BE2C (cell line): ENCODE measurements at regions not wholly inside any gene's neighbourhood (a gene's known extent, or its start where the extent isn't known, plus 50 kb on each side); places are given as distances from the start of the nearest gene placed in this dataset.

Experiments
- DNase-seq: peaks from one replicate; pipeline ENCODE4 v3.0.0-alpha.2; 2020
- H3K27me3 ChIP-seq: fragments of 250-450 bp; sonication (Bioruptor Pico); 2 replicates; pipeline ENCODE4 v1.5.1; 2020; ENCODE audit warnings: mild to moderate bottlenecking
- H3K36me3 ChIP-seq: fragments of 250-450 bp; sonication (Bioruptor Pico); 2 replicates; pipeline ENCODE4 v1.5.1; 2020; ENCODE audit warnings: mild to moderate bottlenecking
- H3K4me1 ChIP-seq: fragments of 250-450 bp; sonication (Bioruptor Pico); 2 replicates; pipeline ENCODE4 v1.5.1; 2020
- H3K4me3 ChIP-seq: 2 replicates; pipeline ENCODE4 v1.5.1; 2011; ENCODE audit warnings: low read depth, low read length
- H3K9me3 ChIP-seq: fragments of 250-450 bp; sonication (Bioruptor Pico); 2 replicates; pipeline ENCODE4 v1.5.1; 2020
- TF ChIP-seq, protein P1 (sequence below): IDR thresholded peaks from 2 replicates; pipeline ENCODE4 v1.5.1; 2012; ENCODE audit warnings: mild to moderate bottlenecking, low read depth, low read length

DNA sequence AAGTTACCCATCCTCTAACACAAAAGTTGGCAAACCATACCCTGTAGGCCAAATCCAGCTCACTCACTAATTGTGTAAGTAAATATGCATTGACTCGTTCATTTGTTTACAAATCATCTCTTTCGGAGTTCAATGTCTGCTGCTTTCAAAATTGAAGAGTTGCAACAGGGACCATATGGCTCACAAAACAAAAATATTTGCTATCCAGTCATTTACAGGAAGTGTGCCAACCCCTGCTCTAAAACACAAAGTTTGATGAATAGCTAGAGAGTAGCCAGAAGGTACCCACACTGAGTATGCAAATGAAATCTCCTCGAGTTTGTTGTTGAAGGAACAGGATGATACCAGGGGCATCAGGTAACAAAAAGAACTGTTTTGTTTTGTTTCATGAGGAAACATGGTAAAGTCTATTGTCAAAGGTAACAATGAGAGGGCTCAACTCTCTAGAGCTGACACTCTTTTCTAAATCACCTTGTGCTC, 236.2 kb upstream of the THBS1 start:
- no peaks in the 10 kb centered on the region; the same call in 1 of the 2 replicates for H3K36me3 ChIP-seq
- H3K4me1 ChIP-seq, result no peaks in the 10 kb centered on the region
- TF ChIP-seq, protein P1, sequence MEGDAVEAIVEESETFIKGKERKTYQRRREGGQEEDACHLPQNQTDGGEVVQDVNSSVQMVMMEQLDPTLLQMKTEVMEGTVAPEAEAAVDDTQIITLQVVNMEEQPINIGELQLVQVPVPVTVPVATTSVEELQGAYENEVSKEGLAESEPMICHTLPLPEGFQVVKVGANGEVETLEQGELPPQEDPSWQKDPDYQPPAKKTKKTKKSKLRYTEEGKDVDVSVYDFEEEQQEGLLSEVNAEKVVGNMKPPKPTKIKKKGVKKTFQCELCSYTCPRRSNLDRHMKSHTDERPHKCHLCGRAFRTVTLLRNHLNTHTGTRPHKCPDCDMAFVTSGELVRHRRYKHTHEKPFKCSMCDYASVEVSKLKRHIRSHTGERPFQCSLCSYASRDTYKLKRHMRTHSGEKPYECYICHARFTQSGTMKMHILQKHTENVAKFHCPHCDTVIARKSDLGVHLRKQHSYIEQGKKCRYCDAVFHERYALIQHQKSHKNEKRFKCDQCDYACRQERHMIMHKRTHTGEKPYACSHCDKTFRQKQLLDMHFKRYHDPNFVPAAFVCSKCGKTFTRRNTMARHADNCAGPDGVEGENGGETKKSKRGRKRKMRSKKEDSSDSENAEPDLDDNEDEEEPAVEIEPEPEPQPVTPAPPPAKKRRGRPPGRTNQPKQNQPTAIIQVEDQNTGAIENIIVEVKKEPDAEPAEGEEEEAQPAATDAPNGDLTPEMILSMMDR, result no peak
- no peaks in the 10 kb centered on the region for H3K27me3 ChIP-seq
- H3K9me3 ChIP-seq, result no peaks in the 10 kb centered on the region
- DNase-seq, result no peak
- H3K4me3 ChIP-seq, result no peak overlapping the region

DNA sequence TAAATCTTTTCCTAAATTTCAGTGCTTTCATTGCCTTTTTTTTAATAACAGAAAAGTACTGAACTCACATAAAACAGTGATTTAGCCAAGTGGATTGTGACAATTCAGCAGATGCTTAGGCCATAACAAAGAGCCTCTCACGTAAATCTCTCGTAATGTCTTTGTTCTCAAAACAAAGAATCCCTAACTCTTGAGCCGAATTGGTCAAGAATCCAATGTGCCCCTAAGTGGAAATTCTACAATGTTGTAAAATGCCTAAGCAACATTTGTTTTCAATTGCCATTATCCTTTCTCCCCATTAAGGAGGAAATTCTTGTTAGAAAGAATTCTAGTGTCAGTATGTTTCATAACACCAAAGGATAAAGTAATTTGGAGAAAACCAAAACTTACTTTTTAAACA, 235.7 kb upstream of the THBS1 start:
- H3K4me3 ChIP-seq, result no peak overlapping the region
- no peaks in the 10 kb centered on the region for H3K4me1 ChIP-seq
- DNase-seq, result no peak

DNA sequence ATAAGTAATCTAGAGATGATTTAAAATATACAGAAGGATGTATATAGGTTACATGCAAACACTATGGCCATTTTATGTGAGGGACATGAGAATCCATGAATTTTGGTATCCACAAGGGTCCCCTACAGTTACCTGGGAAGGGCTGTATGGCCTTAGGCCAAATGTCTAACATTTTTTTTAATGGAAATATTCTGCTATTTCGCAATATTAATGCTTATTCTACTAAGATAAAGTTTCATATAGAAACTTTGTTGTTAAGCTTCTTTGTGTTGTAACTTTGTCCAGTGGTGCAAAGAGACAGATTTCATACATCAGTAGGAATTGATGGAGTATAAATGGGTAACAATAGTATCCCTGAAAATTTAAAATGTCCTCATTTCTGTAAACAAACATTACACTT, 233.4 kb upstream of the THBS1 start:
- TF ChIP-seq, protein P1, result no peak
- no peak for DNase-seq
- Histone ChIP-seq H3K36me3 (no peaks in the 10 kb centered on the region; the same call in 1 of the 2 replicates), H3K4me3 (no peak overlapping the region), H3K27me3 (no peaks in the 10 kb centered on the region), H3K4me1 (no peaks in the 10 kb centered on the region), H3K9me3 (no peaks in the 10 kb centered on the region)

More for the DNA sequence above, 235.7 kb upstream of the THBS1 start:
- no peaks in the 10 kb centered on the region for H3K9me3 ChIP-seq
- H3K27me3 ChIP-seq, result no peaks in the 10 kb centered on the region
- TF ChIP-seq, protein P1, result no peak
- H3K36me3 ChIP-seq, result no peaks in the 10 kb centered on the region; the same call in 1 of the 2 replicates

DNA sequence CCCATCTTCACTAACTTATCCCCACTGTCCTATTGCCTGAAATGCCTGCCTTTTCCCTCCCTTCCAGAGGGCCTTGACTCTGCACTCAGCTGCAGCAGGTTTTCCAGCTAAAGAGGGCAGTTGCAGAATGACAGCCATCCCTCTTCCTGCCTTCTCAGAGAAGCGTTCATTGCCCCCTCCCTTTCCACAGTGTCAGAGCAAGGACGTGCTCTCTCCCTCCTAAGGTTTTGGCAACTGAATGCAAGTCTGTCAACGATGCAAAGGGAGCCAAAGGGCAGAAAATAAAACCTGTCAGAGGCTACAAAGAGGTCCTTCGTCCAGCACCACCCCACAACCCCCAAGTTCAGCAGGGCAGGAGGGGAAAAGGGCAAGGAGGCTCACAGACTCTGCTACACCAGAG, 230.1 kb upstream of the THBS1 start:
- H3K9me3 ChIP-seq, result no peaks in the 10 kb centered on the region
- H3K4me3 ChIP-seq, result no peak overlapping the region
- no peak for DNase-seq
- no peaks in the 10 kb centered on the region; the same call in 1 of the 2 replicates for H3K36me3 ChIP-seq
- TF ChIP-seq, protein P1, result no peak
- H3K4me1 ChIP-seq, result no peaks in the 10 kb centered on the region
- no peaks in the 10 kb centered on the region for H3K27me3 ChIP-seq

DNA sequence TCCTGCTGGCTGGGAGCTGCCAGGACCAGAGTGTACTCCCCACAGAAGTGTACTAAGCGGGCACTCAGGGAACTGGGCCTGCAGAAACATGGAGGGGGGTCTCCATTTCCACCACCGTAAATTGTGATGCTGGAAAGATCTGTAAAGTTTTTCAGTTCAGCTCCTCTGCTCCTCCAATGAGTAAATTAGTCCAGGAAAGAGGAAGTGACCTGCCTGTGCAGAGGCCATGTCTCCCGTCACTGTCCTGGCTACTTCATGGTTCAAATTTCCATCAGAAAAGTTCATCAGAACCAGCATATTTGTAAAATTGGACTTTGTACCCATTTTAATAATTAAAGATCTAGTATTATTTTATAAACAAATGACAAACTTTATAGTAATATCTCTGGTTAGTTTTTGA, 226.7 kb upstream of the THBS1 start:
- Histone ChIP-seq H3K36me3 (no peaks in the 10 kb centered on the region), H3K9me3 (no peaks in the 10 kb centered on the region), H3K4me3 (no peak overlapping the region), H3K27me3 (no peaks in the 10 kb centered on the region), H3K4me1 (no peaks in the 10 kb centered on the region)
- TF ChIP-seq, protein P1, result no peak
- no peak for DNase-seq

DNA sequence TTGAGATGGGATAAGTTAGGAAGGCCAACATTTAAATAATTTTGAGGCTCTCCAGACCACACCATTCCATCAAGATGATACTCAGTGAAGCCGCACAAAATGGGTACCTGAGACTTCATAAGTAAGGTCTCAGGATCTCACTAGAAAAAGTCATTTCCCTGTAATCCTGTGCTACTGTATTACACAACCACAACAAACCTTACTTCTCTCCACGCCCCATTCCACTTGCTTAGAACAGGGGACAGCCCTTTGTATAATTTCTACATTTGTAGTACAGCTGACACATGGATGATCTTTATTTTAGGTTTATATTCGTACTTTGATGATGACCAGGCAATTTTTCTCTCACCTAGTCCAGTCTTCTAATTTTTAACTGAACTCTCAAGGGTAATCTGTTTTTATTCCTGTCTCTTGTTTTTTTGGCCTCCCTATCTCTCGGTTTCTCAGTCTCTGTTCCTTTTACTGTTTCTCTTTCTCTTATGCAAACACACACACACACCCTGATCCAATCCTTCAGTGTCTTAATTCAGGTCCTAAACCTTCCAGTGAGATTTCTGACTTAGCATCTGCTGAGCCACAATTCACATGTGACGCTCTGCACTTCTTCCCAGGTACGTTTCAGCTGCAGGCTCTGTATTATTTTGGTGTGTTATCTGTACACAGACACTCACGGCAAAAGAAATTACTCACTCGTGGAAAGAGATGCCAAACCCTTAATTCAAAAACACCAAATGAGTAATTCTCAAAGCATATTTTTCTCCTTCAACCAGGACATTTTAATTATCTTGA, 223.2 kb upstream of the THBS1 start:
- no peaks in the 10 kb centered on the region for H3K9me3 ChIP-seq
- H3K4me1 ChIP-seq, result no peaks in the 10 kb centered on the region
- TF ChIP-seq, protein P1, result no peak
- H3K4me3 ChIP-seq, result no peak overlapping the region
- no peaks in the 10 kb centered on the region for H3K36me3 ChIP-seq
- no peak for DNase-seq
- peaks cover 3% of the 10 kb centered on the region; the same call in 1 of the 2 replicates for H3K27me3 ChIP-seq
